Thoracic aorta (tissue), 2 donors: ENCODE measurements at regions not wholly inside any gene's neighbourhood (a gene's known extent, or its start where the extent isn't known, plus 50 kb on each side); places are given as distances from the start of the nearest gene placed in this dataset.

Source experiments
- ATAC-seq: fragments of 150-250 bp; one replicate; pipeline ENCODE4 v1.8.0; 2017; ENCODE audit warnings: low read depth; ENCODE audit not compliant: insufficient number of reproducible peaks, low FRiP score
- DNase-seq: peaks from one replicate; pipeline ENCODE4 v3.0.0-alpha.2; 2020; ENCODE audit warnings: low spot score
- H3K27ac ChIP-seq, 2 donors: fragments of 200-600 bp; sonication (generic); 1 replicate in 1 of 2; 2 replicates in 1 of 2; pipeline ENCODE4 v1.5.1; 2016; ENCODE audit warnings: mild to moderate bottlenecking in 2 of 2, moderate library complexity in 2 of 2
- H3K27me3 ChIP-seq: fragments of 200-600 bp; sonication (generic); replicated peaks from 2 replicates; pipeline ENCODE4 v1.6.0; 2016; ENCODE audit warnings: mild to moderate bottlenecking; ENCODE audit not compliant: insufficient read depth
- H3K36me3 ChIP-seq: fragments of 200-600 bp; sonication (generic); one replicate; pipeline ENCODE4 v1.5.1; 2016
- H3K4me1 ChIP-seq, 2 donors: fragments of 200-600 bp; sonication (generic); 1 replicate in 1 of 2; 2 replicates in 1 of 2; pipeline versions ENCODE4 v1.5.1 to v1.6.0; 2016; ENCODE audit warnings: low read depth in 2 of 2, mild to moderate bottlenecking in 1 of 2; ENCODE audit not compliant: control insufficient read depth in 1 of 2
- H3K4me3 ChIP-seq: fragments of 200-600 bp; sonication (generic); 2 replicates; pipeline ENCODE4 v1.5.1; 2016; ENCODE audit warnings: mild to moderate bottlenecking
- H3K9me3 ChIP-seq: fragments of 200-600 bp; sonication (generic); 2 replicates; pipeline ENCODE4 v1.5.1; 2016
- CTCF ChIP-seq: fragments of 200-600 bp; sonication (generic); IDR thresholded peaks from one replicate; pipeline ENCODE4 v1.5.1; 2019; ENCODE audit warnings: antibody characterized with exemption

GRCh38 chr12:20269337-20270067, 98.8 kb upstream of the PDE3A start:
- H3K4me1 ChIP-seq = peaks cover 6 to 32% of the 10 kb centered on the region in 2 donors
- no peak for TF ChIP-seq CTCF
- no peak overlapping the region for H3K4me3 ChIP-seq
- no peaks in the 10 kb centered on the region for H3K9me3 ChIP-seq
- no peaks in the 10 kb centered on the region for H3K36me3 ChIP-seq
- no peak overlapping the region for H3K27ac ChIP-seq
- DNase-seq (no peak), ATAC-seq (no peak)
- no peaks in the 10 kb centered on the region for H3K27me3 ChIP-seq

GRCh38 chr12:20270557-20270956, 97.8 kb upstream of the PDE3A start:
- Histone ChIP-seq H3K4me3 (no peak overlapping the region), H3K9me3 (no peaks in the 10 kb centered on the region), H3K27ac (no peak overlapping the region), H3K4me1 (peaks cover 6 to 32% of the 10 kb centered on the region in 2 donors), H3K27me3 (no peaks in the 10 kb centered on the region), H3K36me3 (no peaks in the 10 kb centered on the region)
- TF ChIP-seq CTCF = no peak
- DNase-seq (no peak), ATAC-seq (no peak)

- Histone ChIP-seq H3K9me3 (no peaks in the 10 kb centered on the region), H3K36me3 (no peaks in the 10 kb centered on the region), H3K27me3 (no peaks in the 10 kb centered on the region), H3K27ac (no peak overlapping the region), H3K4me3 (no peak overlapping the region), H3K4me1 (peaks cover 6 to 32% of the 10 kb centered on the region in 2 donors)
- no peak for TF ChIP-seq CTCF
- ATAC-seq (no peak), DNase-seq (no peak)
These were observed 96.2 kb upstream of the PDE3A start for GRCh38 chr12:20272161-20272560.

- no peak overlapping the region for H3K4me3 ChIP-seq
- ATAC-seq (peak; percentile 59), DNase-seq (no peak)
- H3K36me3 ChIP-seq = no peaks in the 10 kb centered on the region
- H3K27ac ChIP-seq = no peak overlapping the region
- TF ChIP-seq CTCF = no peak
- H3K27me3 ChIP-seq = no peaks in the 10 kb centered on the region
- peaks cover 6 to 32% of the 10 kb centered on the region in 2 donors for H3K4me1 ChIP-seq
- H3K9me3 ChIP-seq = no peaks in the 10 kb centered on the region
These were observed 95.5 kb upstream of the PDE3A start for GRCh38 chr12:20272801-20273200.

GRCh38 chr12:20274008-20274407, 94.3 kb upstream of the PDE3A start:
- no peak for TF ChIP-seq CTCF
- no peak for ATAC-seq
- no peaks in the 10 kb centered on the region for H3K9me3 ChIP-seq
- no peaks in the 10 kb centered on the region for H3K36me3 ChIP-seq
- no peaks in the 10 kb centered on the region for H3K27me3 ChIP-seq
- DNase-seq = no peak
- no peak overlapping the region for H3K4me3 ChIP-seq
- peaks cover 6 to 32% of the 10 kb centered on the region in 2 donors for H3K4me1 ChIP-seq
- no peak overlapping the region for H3K27ac ChIP-seq
